ENCODE measurements at regions not wholly inside any gene's neighbourhood (a gene's known extent, or its start where the extent isn't known, plus 50 kb on each side); places are given as distances from the start of the nearest gene placed in this dataset.
A peak's percentile ranks its signal among the peaks of the same experiment; 100 is the strongest.
"Not testable (repeated sequence)": the region's sequence is repeated elsewhere in the genome, so short reads cannot be mapped to it uniquely, and the experiment has no call there.

DNA sequence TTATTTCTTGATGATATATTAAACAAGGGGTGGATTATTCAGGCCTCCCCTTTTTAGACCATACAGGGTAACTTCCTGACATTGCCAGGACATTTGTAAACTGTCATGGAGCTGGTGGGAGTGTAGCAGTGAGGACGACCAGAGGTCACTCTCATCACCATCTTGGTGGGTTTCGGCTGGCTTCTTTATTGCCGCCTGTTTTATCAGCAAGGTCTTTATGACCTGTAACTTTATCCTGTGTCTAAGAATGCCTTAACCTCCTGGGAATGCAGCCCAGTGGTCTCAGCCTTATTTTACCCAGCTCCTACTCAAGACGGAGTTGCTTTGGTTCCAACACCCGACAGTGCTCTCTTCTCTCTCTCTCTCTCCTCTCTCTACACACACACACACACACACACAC, 221.9 kb downstream of the C16orf95 start:
- no peak for DNase-seq (ENCODE audit: extremely low read depth, low read depth)

DNA sequence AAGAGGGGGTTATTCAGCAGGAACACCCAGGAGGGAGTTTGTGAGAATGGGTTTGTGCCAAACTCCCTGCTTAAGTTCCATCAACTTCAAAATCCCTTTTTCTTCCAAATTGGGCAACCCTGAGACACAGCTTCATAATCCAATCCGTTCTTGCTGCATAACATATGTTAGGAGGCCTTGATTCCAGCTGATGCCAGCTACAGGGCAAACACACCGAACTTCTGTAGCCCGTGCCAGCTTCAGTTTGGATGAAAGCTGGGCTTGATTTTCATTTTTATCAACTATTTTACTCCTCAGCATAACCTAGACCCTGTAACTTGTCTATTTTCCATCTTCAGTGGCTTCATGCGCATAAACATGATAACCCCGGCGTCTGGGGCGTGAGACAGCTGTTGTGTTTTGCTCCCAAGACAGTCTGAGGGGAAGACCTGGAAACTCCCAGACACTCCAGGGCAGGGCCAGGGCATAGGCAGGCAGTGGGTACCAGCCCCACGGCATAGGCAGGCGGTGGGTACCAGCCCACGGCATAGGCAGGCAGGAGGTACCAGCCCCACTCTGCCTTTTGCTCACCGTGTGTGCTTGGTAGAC, 220.4 kb downstream of the C16orf95 start:
- DNase-seq (ENCODE audit: extremely low read depth, low read depth) = no peak

DNA sequence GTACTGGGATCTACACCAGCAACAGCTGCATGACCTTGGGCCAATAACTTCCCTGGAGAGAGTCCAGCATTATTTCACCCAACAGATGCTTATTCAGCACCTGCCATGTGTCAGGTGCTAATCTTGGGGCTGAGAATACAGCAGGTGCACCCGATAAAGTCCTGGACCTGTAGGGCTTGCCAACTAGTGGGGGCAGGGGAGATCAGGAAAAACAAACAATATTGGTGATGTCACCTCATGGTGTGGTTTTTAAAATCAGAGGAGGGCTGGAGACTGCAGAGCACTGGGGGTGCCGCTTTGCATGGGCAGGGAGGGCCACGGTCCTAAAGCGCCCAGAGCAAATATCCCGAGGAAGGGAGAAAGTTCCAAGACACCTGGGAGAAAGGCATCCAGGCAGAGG, 218.8 kb downstream of the C16orf95 start:
- DNase-seq (ENCODE audit: extremely low read depth, low read depth) = no peak

DNA sequence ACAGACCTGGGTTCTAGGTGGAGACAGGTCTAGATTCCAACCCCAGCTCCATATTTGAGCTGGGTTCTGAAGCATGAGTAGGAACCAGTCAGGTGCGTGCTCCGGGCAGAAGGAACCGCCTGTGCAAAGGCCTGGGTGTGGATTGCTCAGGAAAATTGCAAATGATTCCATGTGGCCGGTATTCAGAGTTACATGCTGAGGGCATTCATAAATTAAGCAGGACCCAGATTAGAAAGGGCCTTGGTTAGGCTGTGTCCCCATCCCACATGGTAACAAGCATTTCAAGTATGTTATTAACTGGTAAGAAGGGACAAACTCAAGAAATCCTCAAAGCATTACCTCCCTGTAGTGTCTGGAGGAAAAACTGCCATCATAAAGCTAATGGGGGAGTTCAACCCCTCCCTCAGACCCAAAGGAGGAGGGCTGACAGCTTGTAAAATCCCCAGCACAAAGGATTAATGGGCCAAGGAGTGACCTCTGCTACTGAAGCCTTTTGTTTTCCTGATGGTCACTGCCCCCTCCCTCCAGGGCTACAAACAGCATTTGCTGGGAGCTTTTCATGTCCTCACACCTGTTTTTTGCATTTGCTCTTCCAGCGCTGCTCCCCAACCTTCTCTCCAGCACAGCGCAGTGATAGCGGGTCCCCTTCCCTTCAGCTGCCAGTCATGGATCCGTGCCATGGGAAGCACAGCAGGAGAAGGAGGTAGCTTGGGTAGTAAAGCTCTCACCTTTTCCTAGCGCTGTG, 218.0 kb downstream of the C16orf95 start:
- DNase-seq (ENCODE audit: extremely low read depth, low read depth) = no peak

DNA sequence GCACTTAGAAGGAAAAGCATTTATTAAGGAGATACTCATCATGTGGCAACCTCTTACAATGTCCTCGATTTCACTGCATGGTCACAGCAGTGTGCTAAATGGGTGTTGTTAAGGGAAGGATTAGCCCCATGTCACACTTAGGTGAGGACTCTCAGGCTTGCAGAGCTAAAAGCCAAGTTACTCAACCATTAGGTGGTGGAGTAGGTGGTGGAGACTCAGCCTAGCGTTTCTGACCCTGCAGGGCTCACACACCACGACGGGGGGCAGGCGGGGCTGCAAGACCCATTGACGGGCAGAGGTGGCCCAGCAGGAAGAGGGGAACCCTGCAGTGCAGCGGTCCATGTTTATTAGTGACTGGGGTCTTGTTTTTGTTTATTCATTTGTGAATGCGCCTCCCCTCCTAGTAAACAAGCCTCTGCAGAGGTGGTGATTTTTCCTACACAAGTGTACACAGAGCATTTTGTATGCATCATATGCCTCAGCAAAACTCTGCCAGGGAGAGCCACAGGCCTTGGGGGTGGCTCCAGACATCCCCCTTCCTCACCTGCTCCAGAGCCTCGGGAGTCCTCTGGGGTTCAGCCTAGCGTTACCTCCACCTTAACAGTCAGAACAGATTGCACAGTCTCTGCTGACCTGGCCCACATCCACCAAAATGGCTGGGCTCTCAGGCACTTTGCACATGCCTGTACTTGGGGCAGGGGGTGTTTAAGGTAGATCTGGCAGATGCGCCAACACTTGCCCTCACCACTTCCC, 216.7 kb downstream of the C16orf95 start:
- peak; percentile 58 for DNase-seq (ENCODE audit: extremely low read depth, low read depth)

DNA sequence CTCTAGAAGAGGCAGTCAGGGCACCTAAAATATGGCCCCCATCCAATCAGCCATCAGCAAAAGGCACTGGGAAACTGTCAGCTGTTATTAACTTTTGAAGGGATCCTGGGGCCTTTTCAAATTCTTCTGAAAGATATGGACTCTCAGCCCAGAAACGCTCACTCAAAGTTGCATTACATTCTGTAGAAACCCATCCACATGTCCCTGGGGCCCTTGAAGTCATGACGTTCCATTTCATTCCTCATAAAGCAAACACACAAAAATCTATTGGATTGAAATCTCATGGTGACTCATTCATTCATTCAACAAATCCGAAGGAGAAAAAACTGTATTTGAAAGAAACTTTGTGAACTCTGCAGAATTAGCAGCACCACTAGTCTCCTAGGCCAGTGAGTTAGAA, 215.3 kb downstream of the C16orf95 start:
- DNase-seq (ENCODE audit: extremely low read depth, low read depth) = peak; percentile 9

DNA sequence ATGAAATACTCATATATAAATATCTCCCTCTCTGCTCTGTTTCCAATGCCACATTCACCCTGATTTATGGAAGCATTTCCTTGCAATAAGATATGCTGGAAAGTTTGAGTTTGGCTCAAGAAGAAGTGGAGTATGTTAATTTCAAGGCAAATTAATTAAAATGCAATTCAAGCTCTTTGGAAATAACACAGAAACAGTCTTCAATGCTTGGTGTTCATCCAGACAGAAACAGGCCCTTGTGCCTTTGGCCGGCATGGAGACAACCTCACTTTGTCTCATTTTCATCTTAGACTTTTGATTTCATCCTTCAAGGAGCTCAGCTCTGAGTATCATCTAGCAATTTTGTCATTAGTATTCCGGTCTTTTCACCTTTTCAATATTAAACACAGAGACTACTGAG, 210.0 kb downstream of the C16orf95 start:
- no peak for DNase-seq (ENCODE audit: extremely low read depth, low read depth)

DNA sequence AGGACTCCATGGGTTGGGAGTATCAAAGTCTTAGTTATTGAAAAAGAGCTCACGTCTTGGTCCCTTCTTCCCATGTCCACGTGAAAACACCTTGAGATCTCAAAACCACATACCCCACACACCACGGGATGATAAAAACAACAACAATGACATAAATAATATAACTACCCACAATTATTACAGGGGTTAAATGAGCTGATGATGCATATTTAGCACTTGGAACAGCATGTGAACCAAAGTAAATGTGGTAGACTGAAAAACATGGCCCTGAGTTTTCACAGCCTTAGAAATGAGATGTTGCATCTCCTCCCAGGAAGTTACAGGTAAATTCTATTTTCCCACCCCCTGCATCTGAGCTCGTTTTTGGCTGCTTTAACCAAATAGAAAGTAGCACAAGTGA, 208.9 kb downstream of the C16orf95 start:
- no peak for DNase-seq (ENCODE audit: extremely low read depth, low read depth)

DNA sequence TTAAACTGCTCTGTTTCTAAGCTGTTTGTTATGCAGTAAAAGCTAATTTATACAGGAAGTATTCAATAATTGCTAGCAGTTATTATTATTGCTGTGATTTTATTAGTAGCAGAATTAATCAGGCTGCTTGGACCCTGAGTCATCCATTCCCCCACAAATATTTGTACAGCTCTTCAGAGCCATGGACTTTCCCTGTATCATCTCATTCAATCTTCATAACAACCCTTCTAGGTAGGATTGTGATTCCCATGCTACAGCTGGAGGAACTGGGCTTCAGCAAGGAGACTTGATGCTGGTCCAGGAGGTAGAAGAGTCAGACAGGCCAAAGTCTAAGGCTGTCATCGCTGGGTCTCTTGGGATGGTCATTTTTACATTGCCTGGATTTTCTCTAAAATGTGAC, 208.3 kb downstream of the C16orf95 start:
- DNase-seq (ENCODE audit: extremely low read depth, low read depth) = no peak

DNA sequence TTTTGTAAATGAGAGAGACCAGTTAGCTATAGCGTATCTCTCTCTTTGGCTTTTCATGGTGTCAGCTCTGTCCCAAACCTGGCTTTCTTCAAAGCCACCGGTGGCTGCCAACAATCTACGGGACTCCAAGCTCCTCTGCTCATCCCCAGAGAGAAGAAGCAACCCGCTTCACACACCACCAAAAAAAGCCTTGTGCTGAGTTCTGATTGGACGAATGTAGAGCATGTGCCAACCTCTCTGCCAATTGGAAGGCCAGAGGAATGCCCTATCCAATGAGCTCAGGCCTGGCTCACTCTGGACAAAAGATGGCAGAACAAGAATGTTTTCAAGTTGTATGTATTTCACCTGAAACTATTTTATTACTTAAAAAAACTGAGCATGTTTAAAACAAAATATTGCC, 202.4 kb downstream of the C16orf95 start:
- no peak for DNase-seq (ENCODE audit: extremely low read depth, low read depth)

DNA sequence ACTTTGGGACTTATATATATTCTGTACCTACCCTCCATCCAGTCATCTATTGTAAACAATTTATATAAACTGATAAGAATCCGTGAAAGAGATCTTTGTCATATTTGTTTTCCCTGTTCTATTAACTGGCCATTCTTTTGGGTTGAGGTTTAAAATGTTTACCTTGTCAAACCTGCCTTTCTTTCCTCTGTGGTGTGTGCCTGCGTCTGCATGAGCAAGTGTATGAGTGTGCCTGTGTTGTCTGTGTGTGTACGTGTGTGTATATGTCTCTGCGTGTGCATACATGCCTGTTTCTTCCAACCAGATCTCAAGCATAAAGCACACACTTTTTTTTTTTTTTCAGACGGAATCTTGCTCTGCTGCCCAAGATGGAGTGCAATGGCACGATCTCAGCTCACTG, 201.5 kb downstream of the C16orf95 start:
- no peak for DNase-seq (ENCODE audit: extremely low read depth, low read depth)

DNA sequence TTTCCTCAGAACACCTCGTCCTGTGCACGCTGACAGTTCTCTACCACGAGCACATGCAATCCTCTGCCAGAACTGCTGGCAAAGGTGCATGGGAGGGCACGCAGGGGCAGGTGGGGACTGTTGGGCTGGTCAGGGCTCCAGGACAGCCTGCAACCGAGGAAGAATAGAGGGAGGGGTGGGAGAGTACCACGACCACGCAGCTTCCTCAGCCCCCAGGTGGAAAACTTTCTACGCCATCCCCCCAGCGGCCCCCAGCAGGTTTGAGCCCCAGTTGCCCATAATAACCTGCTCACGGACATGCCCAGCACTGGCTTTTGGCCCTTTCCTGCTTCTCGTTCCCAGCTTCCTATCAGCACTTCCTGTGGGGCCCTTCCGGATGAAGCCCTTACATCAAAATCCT, 199.3 kb downstream of the C16orf95 start:
- DNase-seq (ENCODE audit: extremely low read depth, low read depth) = no peak

DNA sequence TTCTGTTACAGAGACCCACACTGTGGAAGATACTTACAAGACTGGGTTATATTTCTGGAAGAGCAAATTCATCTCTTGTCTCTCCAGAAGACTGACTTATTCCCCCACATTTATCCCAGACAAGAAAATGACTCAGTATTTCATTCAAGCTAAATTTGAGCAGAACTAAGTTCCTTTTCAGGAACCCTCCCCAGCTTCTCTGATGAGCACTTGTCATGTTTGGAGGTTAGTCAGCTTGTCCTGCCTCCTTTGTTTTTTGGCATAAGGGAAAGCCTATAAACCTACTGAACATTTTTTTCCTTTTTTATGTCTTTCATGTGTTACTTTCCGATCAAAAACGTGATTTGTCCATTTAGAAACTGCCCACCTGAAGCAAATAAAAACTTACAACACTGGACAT, 198.0 kb downstream of the C16orf95 start:
- DNase-seq (ENCODE audit: extremely low read depth, low read depth) = no peak

DNA sequence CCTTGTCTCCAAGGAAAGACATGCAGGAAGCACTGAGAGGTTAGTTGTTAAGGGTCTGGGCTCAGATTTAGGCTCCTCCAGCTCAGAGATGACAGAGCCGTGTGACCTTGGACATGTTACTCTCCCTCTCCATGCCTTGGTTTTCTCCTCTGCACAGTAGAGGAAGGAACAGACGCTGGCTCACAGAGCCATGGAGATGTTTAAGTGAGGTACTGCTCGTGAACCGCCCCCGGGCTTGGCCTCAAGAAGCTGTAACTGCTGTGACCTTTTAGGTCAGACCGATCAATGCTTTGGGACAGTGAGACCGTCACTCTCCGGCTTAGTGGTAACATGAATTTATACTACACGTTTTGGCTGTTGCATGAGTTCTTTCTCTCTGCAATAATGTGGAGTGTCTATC, 197.4 kb downstream of the C16orf95 start:
- no peak for DNase-seq (ENCODE audit: extremely low read depth, low read depth)

DNA sequence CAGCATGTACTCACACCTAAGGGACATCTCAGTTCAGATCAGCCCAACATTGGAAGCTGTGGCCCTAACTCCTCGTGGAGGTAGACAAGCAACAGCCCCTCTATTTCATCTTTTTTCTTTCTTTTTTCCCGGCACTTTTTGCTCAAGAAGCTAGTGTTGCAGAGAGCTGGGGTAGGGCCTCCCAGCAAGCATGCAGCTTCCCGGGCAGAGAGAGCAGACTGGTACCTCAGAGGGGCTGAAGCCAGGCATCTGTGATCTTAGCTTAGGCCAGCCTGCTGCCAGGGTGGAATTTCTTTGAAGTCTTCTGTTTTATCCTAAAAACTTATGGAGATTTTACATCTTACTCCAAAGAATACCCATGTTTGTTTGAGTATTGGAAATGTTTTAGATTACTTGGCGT, 195.4 kb downstream of the C16orf95 start:
- DNase-seq (ENCODE audit: extremely low read depth, low read depth) = no peak

DNA sequence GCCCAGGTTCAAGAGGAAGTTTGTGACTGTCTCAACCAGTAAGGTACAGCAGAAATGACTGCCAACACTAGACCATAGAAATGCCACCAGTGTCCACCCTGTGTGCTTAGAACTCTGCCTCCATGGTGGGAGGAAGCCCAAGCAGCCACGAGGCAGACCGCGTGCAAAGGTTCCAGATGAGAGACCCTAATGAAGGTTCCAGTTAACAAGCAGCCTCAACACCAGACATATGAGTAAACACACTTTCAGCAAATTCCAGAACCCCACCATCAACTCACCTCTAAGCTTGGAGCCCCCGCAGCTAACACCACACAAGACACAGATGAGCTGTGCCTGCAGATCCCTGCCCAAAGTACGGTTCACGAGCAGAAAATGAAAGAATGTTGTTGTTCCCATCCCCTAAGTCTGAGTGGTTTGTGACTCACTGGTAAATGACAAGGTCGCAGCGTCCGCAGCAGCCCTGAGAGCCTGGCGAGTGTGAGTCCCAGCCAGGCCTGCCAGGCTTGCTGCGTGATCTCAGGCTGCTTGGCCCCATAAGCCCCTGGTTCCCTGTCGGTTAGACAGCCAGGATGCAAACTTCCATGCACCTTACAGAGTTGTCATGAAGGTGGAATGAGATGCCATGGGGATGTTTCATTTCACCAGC, 193.7 kb downstream of the C16orf95 start:
- no peak for DNase-seq (ENCODE audit: extremely low read depth, low read depth)

DNA sequence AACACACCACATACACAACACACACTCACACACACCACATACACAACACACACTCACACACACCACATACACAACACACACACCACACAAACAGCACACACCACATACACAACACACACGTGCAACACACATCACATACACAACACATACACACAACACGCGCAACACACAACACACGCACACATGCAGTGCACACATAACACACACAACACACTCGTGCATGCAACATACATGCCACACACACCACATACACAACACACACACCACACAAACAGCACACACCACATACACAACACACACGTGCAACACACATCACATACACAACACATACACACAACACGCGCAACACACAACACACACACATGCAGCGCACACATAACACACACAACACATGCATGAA, 192.8 kb downstream of the C16orf95 start:
- DNase-seq (ENCODE audit: extremely low read depth, low read depth) = not testable (repeated sequence)

DNA sequence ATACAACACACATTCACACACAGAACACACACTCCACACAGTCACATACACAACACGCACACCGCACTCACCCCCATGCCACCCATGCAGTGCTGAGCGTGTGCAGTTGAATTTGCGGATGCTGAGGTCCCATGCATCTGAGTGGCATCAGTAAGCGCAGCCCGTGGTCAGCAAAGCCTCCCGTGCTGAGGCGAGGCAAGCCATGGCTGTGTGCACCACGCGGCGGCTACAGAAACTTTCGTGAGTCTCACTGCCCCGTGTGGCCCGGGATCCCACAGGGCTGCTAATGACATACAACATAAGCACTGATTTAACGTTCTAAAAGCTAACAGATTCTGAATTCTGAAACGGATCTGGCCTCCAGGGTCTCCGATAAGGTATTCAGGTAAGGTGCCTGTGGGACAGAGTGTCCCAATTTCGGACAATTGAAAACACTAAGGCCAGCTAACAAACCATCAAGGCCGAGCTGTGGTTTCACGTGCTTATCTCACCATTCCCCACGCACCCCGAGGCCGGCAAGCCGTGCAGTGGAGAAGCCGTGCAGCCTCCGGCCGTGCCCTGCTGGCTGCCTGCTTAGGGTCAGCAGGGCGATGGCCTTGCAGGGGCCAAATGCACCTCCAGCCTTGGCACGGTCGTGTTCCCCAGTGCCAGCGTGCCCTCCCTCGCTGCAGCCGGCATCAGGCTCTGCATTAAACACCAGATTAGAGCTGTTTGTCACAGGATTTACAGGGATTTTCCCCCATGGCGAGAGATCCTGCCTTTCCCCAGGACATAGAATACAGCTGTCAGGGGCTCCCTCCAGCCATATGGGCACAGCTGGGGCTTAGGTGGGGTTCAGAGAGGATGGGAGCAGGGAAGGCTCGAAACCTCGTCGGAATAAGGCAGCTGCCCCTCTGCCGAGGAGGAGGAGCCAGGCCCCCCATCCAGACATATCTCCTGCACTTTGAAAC, 191.7 kb downstream of the C16orf95 start:
- DNase-seq (ENCODE audit: extremely low read depth, low read depth) = no peak

DNA sequence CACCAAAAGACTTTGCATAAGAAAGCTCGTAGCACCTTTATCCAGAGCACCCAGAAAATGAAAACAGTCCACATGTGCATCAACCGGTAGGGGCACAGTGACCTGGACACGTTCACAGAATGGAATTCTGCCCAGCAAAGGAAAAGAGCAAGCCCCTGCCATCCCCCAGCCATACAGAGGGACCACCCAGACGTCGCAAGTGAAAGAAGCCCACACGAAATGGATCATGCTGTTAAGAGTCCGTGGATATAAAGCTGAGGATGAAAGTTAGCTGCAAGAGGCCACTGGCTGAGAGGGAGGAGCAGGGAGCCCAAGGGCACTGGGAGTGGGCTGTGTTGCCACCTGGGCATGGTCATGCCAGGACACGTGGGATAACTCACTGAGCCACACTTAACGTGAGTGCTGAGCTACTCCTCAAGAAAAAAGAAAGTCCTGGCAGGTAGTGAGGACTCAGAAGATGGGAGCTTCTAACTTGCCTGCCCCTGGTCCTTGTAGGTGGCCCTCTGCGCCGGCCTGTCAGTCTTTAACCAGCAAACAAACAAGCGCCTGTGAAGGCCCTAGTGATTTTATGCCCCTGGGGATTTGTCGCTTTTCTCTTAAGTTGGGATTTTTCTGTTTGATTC, 190.7 kb downstream of the C16orf95 start:
- no peak for DNase-seq (ENCODE audit: extremely low read depth, low read depth)
